ENCODE measurements at regions not wholly inside any gene's neighbourhood (a gene's known extent, or its start where the extent isn't known, plus 50 kb on each side); places are given as distances from the start of the nearest gene placed in this dataset.

DNA sequence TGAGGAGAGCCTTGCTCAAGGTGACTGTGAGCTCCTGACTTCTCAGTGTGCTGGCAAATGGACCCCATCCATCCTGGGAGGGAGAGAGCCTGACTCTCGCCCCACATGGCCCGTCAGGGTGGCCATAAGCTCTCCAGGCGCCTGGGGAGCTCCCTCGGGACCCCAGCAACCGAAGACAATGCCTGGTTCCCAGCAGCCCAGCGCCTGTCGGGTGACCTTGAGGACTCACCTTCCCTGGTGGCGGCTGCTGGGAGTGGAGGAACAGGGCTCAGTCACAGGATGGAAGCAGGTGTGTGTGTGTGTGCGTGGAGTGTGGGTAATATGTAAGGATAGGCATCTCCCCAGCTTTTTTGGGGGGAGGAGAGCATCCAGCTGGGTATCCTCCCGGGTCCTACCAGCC, 190.3 kb downstream of the MELK start:
- H3K27ac ChIP-seq, result no peak overlapping the region
- no peaks in the 10 kb centered on the region for H3K9me3 ChIP-seq
- no peak for TF ChIP-seq POLR2AphosphoS5 (IDR thresholded peaks at IDR 0.05)
- TF ChIP-seq POLR2A (IDR thresholded peaks at IDR 0.05), result no peak
- TF ChIP-seq, protein P1, sequence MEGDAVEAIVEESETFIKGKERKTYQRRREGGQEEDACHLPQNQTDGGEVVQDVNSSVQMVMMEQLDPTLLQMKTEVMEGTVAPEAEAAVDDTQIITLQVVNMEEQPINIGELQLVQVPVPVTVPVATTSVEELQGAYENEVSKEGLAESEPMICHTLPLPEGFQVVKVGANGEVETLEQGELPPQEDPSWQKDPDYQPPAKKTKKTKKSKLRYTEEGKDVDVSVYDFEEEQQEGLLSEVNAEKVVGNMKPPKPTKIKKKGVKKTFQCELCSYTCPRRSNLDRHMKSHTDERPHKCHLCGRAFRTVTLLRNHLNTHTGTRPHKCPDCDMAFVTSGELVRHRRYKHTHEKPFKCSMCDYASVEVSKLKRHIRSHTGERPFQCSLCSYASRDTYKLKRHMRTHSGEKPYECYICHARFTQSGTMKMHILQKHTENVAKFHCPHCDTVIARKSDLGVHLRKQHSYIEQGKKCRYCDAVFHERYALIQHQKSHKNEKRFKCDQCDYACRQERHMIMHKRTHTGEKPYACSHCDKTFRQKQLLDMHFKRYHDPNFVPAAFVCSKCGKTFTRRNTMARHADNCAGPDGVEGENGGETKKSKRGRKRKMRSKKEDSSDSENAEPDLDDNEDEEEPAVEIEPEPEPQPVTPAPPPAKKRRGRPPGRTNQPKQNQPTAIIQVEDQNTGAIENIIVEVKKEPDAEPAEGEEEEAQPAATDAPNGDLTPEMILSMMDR (IDR thresholded peaks at IDR 0.05), result no peak
- no peak overlapping the region for H3K4me3 ChIP-seq
- intact Hi-C loops (cut with DNase I), result no loop called here
- H3K27me3 ChIP-seq (replicated peaks; ENCODE audit: insufficient read depth), result peaks cover 13% of the 10 kb centered on the region
- no peak for DNase-seq (ENCODE audit: low spot score)
- no peaks in the 10 kb centered on the region for H3K4me1 ChIP-seq (replicated peaks)
- H3K36me3 ChIP-seq, result no peaks in the 10 kb centered on the region
- WGBS, result 49% methylated on average over 9 of the region's 10 CpGs

DNA sequence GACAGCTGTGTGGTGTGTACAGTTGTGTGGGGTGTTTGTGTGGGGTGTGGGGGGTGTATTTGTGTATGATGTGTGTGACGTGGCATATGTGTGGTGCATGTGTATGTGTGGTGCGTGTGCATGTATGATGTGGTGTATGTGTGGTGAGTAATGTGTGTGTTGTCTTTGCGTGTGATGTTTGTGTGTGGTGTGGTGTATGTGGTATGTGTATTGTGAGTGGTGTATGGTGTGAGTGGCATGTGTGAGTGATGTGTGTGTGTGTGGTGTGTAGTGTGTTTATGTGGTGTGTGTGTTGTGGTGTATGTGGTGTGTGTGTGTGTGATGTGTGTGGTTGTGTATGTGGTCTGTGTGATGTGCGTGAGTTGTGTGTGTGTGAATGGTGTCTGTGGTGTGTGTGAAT, 191.1 kb downstream of the MELK start:
- Histone ChIP-seq H3K4me3 (no peak overlapping the region), H3K27me3 (replicated peaks; ENCODE audit: insufficient read depth) (peaks cover 13% of the 10 kb centered on the region), H3K27ac (no peak overlapping the region), H3K4me1 (replicated peaks) (no peaks in the 10 kb centered on the region), H3K36me3 (no peaks in the 10 kb centered on the region), H3K9me3 (no peaks in the 10 kb centered on the region)
- WGBS, result 88% methylated on average over 4 of the region's 4 CpGs
- TF ChIP-seq, protein P1 (IDR thresholded peaks at IDR 0.05), result no peak
- TF ChIP-seq POLR2A (IDR thresholded peaks at IDR 0.05), result no peak
- TF ChIP-seq POLR2AphosphoS5 (IDR thresholded peaks at IDR 0.05), result no peak
- intact Hi-C loops (cut with DNase I), result no loop called here
- no peak for DNase-seq (ENCODE audit: low spot score)

DNA sequence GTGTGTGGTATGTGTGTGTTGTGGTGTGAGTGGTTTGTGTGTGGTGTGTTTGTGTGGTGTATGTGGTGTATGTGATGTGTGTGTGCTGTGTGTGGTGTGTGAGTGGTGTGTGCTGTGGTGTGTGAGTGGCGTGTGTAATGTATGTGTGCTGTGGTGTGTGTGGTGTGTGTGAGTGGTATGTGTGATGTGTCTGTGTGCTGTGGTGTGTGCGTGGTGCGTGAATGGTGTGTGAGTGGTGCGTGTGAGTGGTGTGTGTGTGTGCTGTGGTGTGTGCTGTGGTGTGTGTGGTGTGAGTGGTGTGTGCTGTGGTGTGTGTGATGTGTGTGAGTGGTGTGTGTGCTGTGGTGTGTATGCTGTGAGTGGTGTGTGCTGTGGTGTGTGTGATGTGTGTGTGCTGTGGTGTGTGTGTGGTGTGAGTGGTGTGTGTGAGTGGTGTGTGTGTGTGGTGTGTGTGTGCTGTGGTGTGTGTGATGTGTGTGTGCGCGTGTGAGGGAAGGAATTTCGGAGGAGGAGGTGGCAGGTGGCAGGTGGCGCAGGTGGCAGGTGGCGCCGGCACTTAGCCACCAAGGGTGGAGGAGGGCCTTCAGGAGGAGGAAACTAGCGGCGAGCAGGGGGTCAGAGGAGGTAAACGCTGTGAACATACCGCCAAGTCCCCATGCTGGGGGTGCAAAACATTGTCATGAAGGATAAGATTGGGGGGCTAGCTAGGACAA, 191.8 kb downstream of the MELK start:
- WGBS, result 63% methylated on average over 14 of the region's 14 CpGs
- TF ChIP-seq, protein P1 (IDR thresholded peaks at IDR 0.05), result no peak
- no peak for TF ChIP-seq POLR2AphosphoS5 (IDR thresholded peaks at IDR 0.05)
- TF ChIP-seq POLR2A (IDR thresholded peaks at IDR 0.05), result no peak
- no peaks in the 10 kb centered on the region for H3K36me3 ChIP-seq
- H3K4me1 ChIP-seq (replicated peaks), result no peaks in the 10 kb centered on the region
- H3K27me3 ChIP-seq (replicated peaks; ENCODE audit: insufficient read depth), result peaks cover 12% of the 10 kb centered on the region
- no peaks in the 10 kb centered on the region for H3K9me3 ChIP-seq
- H3K27ac ChIP-seq, result no peak overlapping the region
- no peak overlapping the region for H3K4me3 ChIP-seq
- DNase-seq (ENCODE audit: low spot score), result no peak
- intact Hi-C loops (cut with DNase I), result no loop called here

DNA sequence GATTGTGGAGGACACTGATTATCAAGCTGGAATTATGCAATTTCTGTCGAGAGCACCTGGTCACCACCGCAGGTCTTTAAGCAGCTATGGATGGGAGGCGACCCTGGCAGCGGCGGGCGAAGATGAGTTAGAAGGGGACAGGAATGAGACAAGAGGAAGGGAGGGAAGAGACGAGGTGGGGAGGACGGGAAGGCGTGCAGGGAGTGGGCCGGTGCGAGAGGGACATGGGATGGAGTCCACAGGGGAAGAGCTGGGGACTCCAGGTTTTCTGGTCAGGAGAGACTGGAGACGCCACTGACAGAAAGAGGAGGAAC, 192.3 kb downstream of the MELK start:
- no peaks in the 10 kb centered on the region for H3K9me3 ChIP-seq
- H3K4me3 ChIP-seq, result no peak overlapping the region
- H3K36me3 ChIP-seq, result no peaks in the 10 kb centered on the region
- WGBS, result 34% methylated on average over 12 of the region's 12 CpGs
- intact Hi-C loops (cut with DNase I), result no loop called here
- TF ChIP-seq POLR2AphosphoS5 (IDR thresholded peaks at IDR 0.05) (no peak), POLR2A (IDR thresholded peaks at IDR 0.05) (no peak)
- TF ChIP-seq, protein P1 (IDR thresholded peaks at IDR 0.05), result no peak
- H3K27me3 ChIP-seq (replicated peaks; ENCODE audit: insufficient read depth), result peaks cover 10% of the 10 kb centered on the region
- H3K4me1 ChIP-seq (replicated peaks), result no peaks in the 10 kb centered on the region
- no peak for DNase-seq (ENCODE audit: low spot score)
- no peak overlapping the region for H3K27ac ChIP-seq

All from prostate gland (tissue), 2 donors.